Heart left ventricle (tissue), 16 donors: ENCODE measurements at regions not wholly inside any gene's neighbourhood (a gene's known extent, or its start where the extent isn't known, plus 50 kb on each side); places are given as distances from the start of the nearest gene placed in this dataset.

Experiments
- ATAC-seq, 4 donors: fragments of 200-7000 bp; cut with Tn5 transposase; one replicate each; pipeline ENCODE4 v1.9.1; 2020 to 2022; ENCODE audit warnings: moderate library complexity in 4 of 4, mild to moderate bottlenecking in 3 of 4, moderate number of reproducible peaks in 1 of 4
- DNase-seq, 5 donors: peaks; one replicate each; pipeline ENCODE4 v3.0.0-alpha.2; 2020
- H3K27ac ChIP-seq, 12 donors: fragments of 200-600 bp; sonication (generic) in 4 of 12; one replicate each; pipeline versions ENCODE4 v1.5.0 to v1.8.0; 2016 to 2022; ENCODE audit warnings: mild to moderate bottlenecking in 2 of 12
- H3K27me3 ChIP-seq, 9 donors: fragments of 200-600 bp; sonication (generic) in 2 of 9; one replicate each; pipeline versions ENCODE4 v1.5.1 to v1.8.0; 2016 to 2022; ENCODE audit warnings: mild to moderate bottlenecking in 3 of 9
- H3K36me3 ChIP-seq, 9 donors: fragments of 200-600 bp; sonication (generic) in 2 of 9; one replicate each; pipeline versions ENCODE4 v1.5.0 to v1.8.0; 2018 to 2022; ENCODE audit warnings: mild to moderate bottlenecking in 2 of 9
- H3K4me1 ChIP-seq, 12 donors: fragments of 200-600 bp; sonication (generic) in 4 of 12; one replicate each; pipeline versions ENCODE4 v1.5.0 to v1.8.0; 2016 to 2022; ENCODE audit warnings: mild to moderate bottlenecking in 3 of 12
- H3K4me3 ChIP-seq, 12 donors: fragments of 200-600 bp; sonication (generic) in 4 of 12; one replicate each; pipeline versions ENCODE4 v1.5.0 to v1.8.0; 2017 to 2022; ENCODE audit warnings: mild to moderate bottlenecking in 9 of 12, moderate library complexity in 4 of 12
- H3K9me3 ChIP-seq, 12 donors: fragments of 200-600 bp; sonication (generic) in 4 of 12; one replicate each; pipeline versions ENCODE4 v1.5.0 to v1.8.0; 2016 to 2022; ENCODE audit warnings: mild to moderate bottlenecking in 1 of 12
- CTCF ChIP-seq, 12 donors: fragments of 200-600 bp; sonication (generic) in 4 of 12; IDR thresholded peaks; one replicate each; pipeline versions ENCODE4 v1.5.0 to v1.8.0; 2018 to 2022; ENCODE audit warnings: antibody characterized with exemption in 12 of 12, mild to moderate bottlenecking in 5 of 12
- POLR2A ChIP-seq, 2 donors: fragments of 450-650 bp; IDR thresholded peaks; one replicate each; pipeline ENCODE4 v1.6.1; 2017; ENCODE audit warnings: antibody characterized with exemption in 2 of 2, mild to moderate bottlenecking in 2 of 2, moderate library complexity in 2 of 2
- WGBS, 4 donors: extraction: QIAGEN DNeasy Blood & Tissue Kit in 2 of 4; methylation state at CpG; one replicate each; pipeline versions ENCODE4 v1.1.5 to v1.1.7; 2013 to 2018; 5-methylcytosine and 5-hydroxymethylcytosine counted together
- intact Hi-C, 10 donors: fragments of 100-400 bp; cut with DNase I; formaldehyde crosslinking; loops; one replicate each; pipeline versions ENCODE4 v1.11.1 to v1.14.2; 2022
- donor health status: ischemic (EF 13 %, LVEDD 7.1; RV severe dilation, severe dysfunction).
- donor health status: healthy with polysubstance abuse.
- donor health status: DM: no; HTN: yes; CAD: no.
- donor health status: DM: no; HTN: no; CAD: no.
- donor health status: ischemic (EF 25% LVEDD 6.9; RV normal size, moderate dysfunction).
- donor health status: ischemic (EF 25% LVEDD 5.7; RV mildly dilated, moderate dysfunction).
- donor health status: healthy.
- donor health status: DM: yes; HTN: yes; CAD: no.
- donor health status: ischemic (EF 35%, LVEDD 5.7; RV mildly dilated, moderate dysfunction).
- donor health status: nonischemic (EF 11% LVEDD 7.7; RV severe dilation, severe dysfunction).
- donor health status: DM: yes; HTN: yes; CAD: no.
- donor health status: PGD.
- donor health status: ischemic (EF 29% LVEDD 5.4; RV normal size, mild dysfunction).
- donor health status: nonischemic (EF 23%, LVEDD 6.1; RV moderate dilation, normal function).

GRCh38 chr14:97976861-97977260 lies 1179.7 kb downstream of the VRK1 start:
- WGBS, 4 donors, result 50 to 59% (median 59%) methylated on average over 5 to 6 of the region's 6 CpGs
- no peak for ATAC-seq
- DNase-seq, result peak in 1 of 5 donors; percentile 36
- H3K36me3 ChIP-seq, result no peaks in the 10 kb centered on the region
- H3K27me3 ChIP-seq, result no peaks in the 10 kb centered on the region
- H3K27ac ChIP-seq, result peak overlapping the region in 9 of 12 donors; percentile 59 to 83 (median 75)
- peaks cover 0 to 25% (median 8%) of the 10 kb centered on the region in 12 donors for H3K4me1 ChIP-seq
- intact Hi-C loops, result no loop called here
- H3K9me3 ChIP-seq, result peaks cover 0 to 3% (median 0%) of the 10 kb centered on the region in 12 donors
- TF ChIP-seq POLR2A (IDR thresholded peaks at IDR 0.05), result no peak
- no peak for TF ChIP-seq CTCF (IDR thresholded peaks at IDR 0.05)
- H3K4me3 ChIP-seq, result peak overlapping the region in 10 of 12 donors; percentile 23 to 63 (median 48)

GRCh38 chr14:97977651-97978261 lies 1180.6 kb downstream of the VRK1 start:
- no peaks in the 10 kb centered on the region for H3K27me3 ChIP-seq
- peak; percentile 80 to 94 (median 92) for ATAC-seq
- peak overlapping the region; percentile 6 to 63 (median 45) for H3K4me3 ChIP-seq
- H3K36me3 ChIP-seq, result no peaks in the 10 kb centered on the region
- peak overlapping the region; percentile 28 to 83 (median 72) for H3K27ac ChIP-seq
- peak; percentile 63 to 88 (median 86) for DNase-seq
- H3K4me1 ChIP-seq, result peaks cover 0 to 23% (median 8%) of the 10 kb centered on the region in 12 donors
- intact Hi-C loops, result no loop called here
- TF ChIP-seq POLR2A (IDR thresholded peaks at IDR 0.05), result no peak
- TF ChIP-seq CTCF (IDR thresholded peaks at IDR 0.05), result no peak
- H3K9me3 ChIP-seq, result peaks cover 0 to 3% (median 0%) of the 10 kb centered on the region in 12 donors
- 32 to 39% (median 34%) methylated on average over 12 to 17 of the region's 17 CpGs for WGBS, 4 donors

- intact Hi-C loops, result no loop called here
- peak in 10 of 12 donors; percentile 11 to 48 (median 20) for TF ChIP-seq CTCF (IDR thresholded peaks at IDR 0.05)
- TF ChIP-seq POLR2A (IDR thresholded peaks at IDR 0.05), result no peak
- Histone ChIP-seq H3K27me3 (no peaks in the 10 kb centered on the region), H3K9me3 (peaks cover 0 to 3% (median 0%) of the 10 kb centered on the region in 12 donors), H3K27ac (peak overlapping the region in 11 of 12 donors; percentile 28 to 83 (median 75)), H3K4me3 (peak overlapping the region in 10 of 12 donors; percentile 26 to 63 (median 48)), H3K4me1 (peaks cover 0 to 20% (median 8%) of the 10 kb centered on the region in 12 donors), H3K36me3 (no peaks in the 10 kb centered on the region)
- ATAC-seq, result peak; percentile 88 to 95 (median 93)
- 1 to 6% (median 2%) methylated on average over 9 of the region's 9 CpGs for WGBS, 4 donors
- peak; percentile 64 to 83 (median 81) for DNase-seq
Measured at GRCh38 chr14:97978341-97978740, 1181.2 kb downstream of the VRK1 start.

- Histone ChIP-seq H3K4me3 (no peak overlapping the region), H3K36me3 (no peaks in the 10 kb centered on the region), H3K27me3 (peaks cover 0 to 2% (median 0%) of the 10 kb centered on the region in 9 donors), H3K27ac (peak overlapping the region in 1 of 12 donors; percentile 74), H3K9me3 (no peaks in the 10 kb centered on the region), H3K4me1 (no peaks in the 10 kb centered on the region)
- intact Hi-C loops, result no loop called here
- no peak for TF ChIP-seq POLR2A (IDR thresholded peaks at IDR 0.05)
- no peak for TF ChIP-seq CTCF (IDR thresholded peaks at IDR 0.05)
- ATAC-seq, result no peak
- WGBS, 4 donors, result 71 to 75% (median 73%) methylated on average over 4 of the region's 4 CpGs
- no peak for DNase-seq
Measured at GRCh38 chr14:97993508-97994019, 1196.4 kb downstream of the VRK1 start.
